OCI-LY7 (cell line): ENCODE measurements at regions not wholly inside any gene's neighbourhood (a gene's known extent, or its start where the extent isn't known, plus 50 kb on each side); places are given as distances from the start of the nearest gene placed in this dataset.

Experiments used
- BruUV-seq: library from RNA; stranded (reverse); fragments of 400-500 nt; replicated peaks from 2 replicates; lab custom pipeline; 2021; lab: Mats Ljungman, UMichigan
- CTCF ChIA-PET: fragments of 300-600 bp; sonication (Branson Sonifier 250); formaldehyde crosslinking; loops from one replicate; lab custom pipeline; 2022; ENCODE audit warnings: antibody characterized with exemption; ENCODE audit not compliant: unreplicated experiment; lab: Charles Lee
- POLR2A ChIA-PET: fragments of 300-600 bp; sonication (Branson Sonifier 250); formaldehyde crosslinking; loops from one replicate; lab custom pipeline; 2022; ENCODE audit warnings: antibody characterized with exemption; lab: Charles Lee
- DNase-seq: peaks from one replicate; pipeline ENCODE4 v3.0.0-alpha.2; 2015; ENCODE audit warnings: low spot score
- H2AFZ ChIP-seq: fragments of 200-600 bp; sonication (generic), shearing (Covaris generic); 2 replicates; pipeline ENCODE4 v1.6.1; 2014; ENCODE audit warnings: mild to moderate bottlenecking, antibody characterized with exemption, low read length, moderate library complexity
- H3K27ac ChIP-seq: fragments of 200-600 bp; sonication (generic); 2 replicates; pipeline ENCODE4 v1.5.1; 2014; ENCODE audit warnings: mixed run types, low read depth, mild to moderate bottlenecking, moderate library complexity, low read length, inconsistent platforms; ENCODE audit not compliant: poor library complexity, severe bottlenecking
- H3K36me3 ChIP-seq: fragments of 200-600 bp; sonication (generic); 2 replicates; pipeline ENCODE4 v1.6.1; 2014; ENCODE audit warnings: mild to moderate bottlenecking, antibody characterized with exemption, low read length, moderate library complexity, mixed read lengths; ENCODE audit not compliant: insufficient read depth
- H3K4me1 ChIP-seq: fragments of 200-600 bp; sonication (generic); 2 replicates; pipeline ENCODE4 v1.5.1; 2014; ENCODE audit warnings: mild to moderate bottlenecking, low read length; ENCODE audit not compliant: insufficient read depth, poor library complexity, severe bottlenecking
- H3K4me2 ChIP-seq: fragments of 200-600 bp; sonication (generic); 2 replicates; pipeline ENCODE4 v1.6.1; 2014; ENCODE audit warnings: mild to moderate bottlenecking, low read length
- H3K4me3 ChIP-seq: fragments of 200-600 bp; sonication (generic); 2 replicates; pipeline ENCODE4 v1.5.1; 2014; ENCODE audit warnings: mild to moderate bottlenecking, low read depth, low read length; ENCODE audit not compliant: poor library complexity, severe bottlenecking
- H3K79me2 ChIP-seq: fragments of 200-600 bp; sonication (generic); 2 replicates; pipeline ENCODE4 v1.6.1; 2016; ENCODE audit warnings: low read depth, mild to moderate bottlenecking, low read length, moderate library complexity, mixed read lengths; ENCODE audit not compliant: insufficient read depth
- H3K9me2 ChIP-seq: fragments of 200-600 bp; sonication (generic); 2 replicates; pipeline ENCODE4 v1.6.1; 2016; ENCODE audit warnings: mild to moderate bottlenecking, low read length, mixed read lengths; ENCODE audit not compliant: insufficient read depth
- H3K9me3 ChIP-seq: fragments of 200-600 bp; sonication (generic); 2 replicates; pipeline ENCODE4 v1.6.1; 2014; ENCODE audit warnings: mild to moderate bottlenecking, mixed run types, low read length, mixed read lengths
- H4K20me1 ChIP-seq: fragments of 200-600 bp; sonication (generic); 2 replicates; pipeline ENCODE4 v1.6.1; 2014; ENCODE audit warnings: mild to moderate bottlenecking, antibody characterized with exemption, low read length, moderate library complexity, mixed read lengths; ENCODE audit not compliant: insufficient read depth
- EZH2phosphoT487 ChIP-seq: fragments of 200-600 bp; sonication (generic); IDR thresholded peaks from 2 replicates; pipeline ENCODE4 v1.6.1; 2018; ENCODE audit warnings: low read depth, borderline replicate concordance, mild to moderate bottlenecking, mixed run types, antibody characterized with exemption, low read length, moderate library complexity, mixed read lengths
- intact Hi-C: fragments of 100-400 bp; cut with micrococcal nuclease; formaldehyde crosslinking; loops from one replicate; pipeline ENCODE4 v1.10.0; 2022; ENCODE audit not compliant: unreplicated experiment
- TF ChIP-seq, protein P1 (sequence below): fragments of 200-600 bp; sonication (generic); conservative IDR thresholded peaks from 2 replicates; pipeline ENCODE4 v1.5.1; 2014; ENCODE audit warnings: mild to moderate bottlenecking, antibody characterized with exemption, low read length, moderate library complexity, mixed read lengths

DNA sequence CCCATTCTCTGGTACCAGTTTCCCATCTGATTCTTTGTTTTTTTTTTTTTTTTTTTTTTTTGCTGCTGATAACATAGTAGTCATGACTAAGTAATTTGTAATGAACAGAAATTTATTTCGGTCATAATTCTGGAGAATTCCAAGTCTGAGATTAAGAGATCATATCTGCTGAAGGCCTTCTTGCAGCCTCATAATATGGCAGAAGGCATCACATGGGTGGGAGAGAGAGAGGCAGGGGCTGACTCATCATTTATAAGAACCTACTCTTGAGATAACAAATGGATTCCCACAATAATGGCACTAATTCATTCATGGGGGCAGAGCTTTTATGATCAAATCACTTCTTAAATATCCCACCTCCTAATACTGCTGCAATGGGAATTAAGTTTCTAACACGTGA, 1034.3 kb downstream of the STIM2 start:
- intact Hi-C loops = no loop called here
- Histone ChIP-seq H3K79me2 (no peaks in the 10 kb centered on the region), H3K9me2 (no peaks in the 10 kb centered on the region), H3K4me1 (no peaks in the 10 kb centered on the region), H3K36me3 (no peaks in the 10 kb centered on the region), H3K9me3 (no peaks in the 10 kb centered on the region), H2AFZ (no peak overlapping the region), H3K4me3 (no peak overlapping the region), H4K20me1 (no peaks in the 10 kb centered on the region), H3K27ac (no peak overlapping the region), H3K4me2 (no peak overlapping the region)
- BruUV-seq = no TSS peak
- POLR2A ChIA-PET = interaction anchor here (0.6 kb wide), 1 partner anchor 22 kb away, joined by 4 read pairs; no protein-coding TSS in a partner anchor
- no peak for TF ChIP-seq EZH2phosphoT487
- TF ChIP-seq, protein P1, sequence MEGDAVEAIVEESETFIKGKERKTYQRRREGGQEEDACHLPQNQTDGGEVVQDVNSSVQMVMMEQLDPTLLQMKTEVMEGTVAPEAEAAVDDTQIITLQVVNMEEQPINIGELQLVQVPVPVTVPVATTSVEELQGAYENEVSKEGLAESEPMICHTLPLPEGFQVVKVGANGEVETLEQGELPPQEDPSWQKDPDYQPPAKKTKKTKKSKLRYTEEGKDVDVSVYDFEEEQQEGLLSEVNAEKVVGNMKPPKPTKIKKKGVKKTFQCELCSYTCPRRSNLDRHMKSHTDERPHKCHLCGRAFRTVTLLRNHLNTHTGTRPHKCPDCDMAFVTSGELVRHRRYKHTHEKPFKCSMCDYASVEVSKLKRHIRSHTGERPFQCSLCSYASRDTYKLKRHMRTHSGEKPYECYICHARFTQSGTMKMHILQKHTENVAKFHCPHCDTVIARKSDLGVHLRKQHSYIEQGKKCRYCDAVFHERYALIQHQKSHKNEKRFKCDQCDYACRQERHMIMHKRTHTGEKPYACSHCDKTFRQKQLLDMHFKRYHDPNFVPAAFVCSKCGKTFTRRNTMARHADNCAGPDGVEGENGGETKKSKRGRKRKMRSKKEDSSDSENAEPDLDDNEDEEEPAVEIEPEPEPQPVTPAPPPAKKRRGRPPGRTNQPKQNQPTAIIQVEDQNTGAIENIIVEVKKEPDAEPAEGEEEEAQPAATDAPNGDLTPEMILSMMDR = no peak
- no peak for DNase-seq
- CTCF ChIA-PET = no interaction called here

DNA sequence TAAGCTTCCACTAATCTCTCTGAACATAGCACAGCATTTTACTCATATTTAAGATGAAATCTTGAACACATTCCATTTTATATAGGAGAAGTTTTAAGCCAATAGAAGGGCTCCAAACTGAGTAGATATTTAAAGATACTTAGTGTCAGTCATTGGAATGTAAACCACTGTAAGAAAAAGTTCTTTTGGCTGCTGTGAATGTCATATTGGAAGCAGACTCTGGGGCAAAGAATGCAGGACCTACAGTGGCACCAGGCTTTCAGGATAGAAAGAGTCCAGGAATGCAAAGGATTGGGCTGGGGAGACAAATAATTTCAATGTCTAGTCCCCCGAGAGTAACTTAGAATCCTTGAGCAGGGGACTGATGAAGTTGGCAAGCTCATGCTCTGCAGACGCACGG, 1047.7 kb downstream of the STIM2 start:
- Histone ChIP-seq H3K4me1 (no peaks in the 10 kb centered on the region), H2AFZ (no peak overlapping the region), H3K9me2 (no peaks in the 10 kb centered on the region), H3K36me3 (no peaks in the 10 kb centered on the region), H3K27ac (no peak overlapping the region), H3K4me2 (no peak overlapping the region), H4K20me1 (no peaks in the 10 kb centered on the region), H3K4me3 (no peak overlapping the region), H3K79me2 (no peaks in the 10 kb centered on the region), H3K9me3 (no peaks in the 10 kb centered on the region)
- intact Hi-C loops = no loop called here
- TF ChIP-seq EZH2phosphoT487 = no peak
- TF ChIP-seq, protein P1 = no peak
- ChIA-PET CTCF (no interaction called here), POLR2A (interaction anchor here (0.6 kb wide), 1 partner anchor 9 kb away, joined by 3 read pairs; no protein-coding TSS in a partner anchor)
- no TSS peak for BruUV-seq
- no peak for DNase-seq

DNA sequence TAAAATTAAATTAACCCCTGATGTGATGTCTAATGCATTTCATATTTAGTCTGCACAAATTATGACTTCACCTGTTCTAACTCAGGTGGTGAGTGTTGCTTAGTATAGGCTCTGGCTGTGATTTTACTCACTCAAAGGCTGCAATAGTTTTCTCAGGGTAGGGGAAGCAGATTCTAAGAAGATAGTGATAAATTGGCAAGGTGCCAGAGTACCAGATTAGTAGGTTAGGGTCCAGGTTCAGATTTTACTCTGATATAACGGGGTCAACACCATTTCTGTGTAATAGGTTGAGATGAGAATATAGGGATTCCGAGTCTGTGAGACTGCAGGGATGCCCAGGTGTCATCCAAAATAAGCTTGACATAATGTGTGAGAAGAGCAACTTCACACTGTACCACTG, 1049.6 kb downstream of the STIM2 start:
- TF ChIP-seq, protein P1 = no peak
- TF ChIP-seq EZH2phosphoT487 = no peak
- Histone ChIP-seq H4K20me1 (no peaks in the 10 kb centered on the region), H3K4me1 (no peaks in the 10 kb centered on the region), H3K9me2 (no peaks in the 10 kb centered on the region), H3K79me2 (no peaks in the 10 kb centered on the region), H3K4me3 (no peak overlapping the region), H3K4me2 (no peak overlapping the region), H2AFZ (no peak overlapping the region), H3K27ac (no peak overlapping the region), H3K9me3 (no peaks in the 10 kb centered on the region), H3K36me3 (no peaks in the 10 kb centered on the region)
- POLR2A ChIA-PET = no interaction called here
- no TSS peak for BruUV-seq
- CTCF ChIA-PET = no interaction called here
- no peak for DNase-seq
- intact Hi-C loops = no loop called here
